ENCODE measurements at regions not wholly inside any gene's neighbourhood (a gene's known extent, or its start where the extent isn't known, plus 50 kb on each side); places are given as distances from the start of the nearest gene placed in this dataset.
"Not testable (repeated sequence)": the region's sequence is repeated elsewhere in the genome, so short reads cannot be mapped to it uniquely, and the experiment has no call there.

- peaks cover 0 to 7% (median 2%) of the 10 kb centered on the region in 4 experiments for H3K27me3 ChIP-seq (replicated peaks in 1 of 4; ENCODE audit: control extremely low read depth in 1 of 4, control insufficient read depth in 3 of 4, insufficient read depth in 4 of 4, low read length in 3 of 4)
- H3K4me1 Mint-ChIP-seq, result no peaks in the 10 kb centered on the region
- no peaks in the 10 kb centered on the region for H3K36me3 ChIP-seq (replicated peaks in 1 of 2; ENCODE audit: control extremely low read depth in 1 of 2, control insufficient read depth in 1 of 2, extremely low read depth in 1 of 2, insufficient read depth in 2 of 2, low read length in 1 of 2)
- no peak for TF ChIP-seq EZH2 (IDR thresholded peaks at IDR 0.05; ENCODE audit: borderline replicate concordance, insufficient read depth, low read depth, low read length, poor library complexity, severe bottlenecking)
- no peak for TF ChIP-seq CTCF (IDR thresholded peaks at IDR 0.05)
- peaks cover 0 to 9% (median 0%) of the 10 kb centered on the region in 3 donors for H3K9me3 ChIP-seq (ENCODE audit: control extremely low read depth in 1 of 3, control insufficient read depth in 2 of 3, insufficient read depth in 1 of 3, low read length in 2 of 3)
- intact Hi-C loops (cut with micrococcal nuclease), result no loop called here
- POLR2A ChIA-PET, result no interaction called here
- H3K27ac Mint-ChIP-seq, result no peak overlapping the region
- H3K4me1 ChIP-seq (ENCODE audit: control insufficient read depth in 2 of 2, insufficient read depth in 2 of 2, low read length in 2 of 2), result no peaks in the 10 kb centered on the region
- H3K27me3 Mint-ChIP-seq, result peaks cover 66% of the 10 kb centered on the region
- H2AFZ ChIP-seq (ENCODE audit: insufficient read depth, low read depth, low read length, poor library complexity, severe bottlenecking), result no peak overlapping the region
- no peak overlapping the region for H3K4me3 ChIP-seq (ENCODE audit: control extremely low read depth in 1 of 5, extremely low read depth in 1 of 5, insufficient read depth in 1 of 5, low read depth in 2 of 5, low read length in 4 of 5)
- no peak overlapping the region for H3K9ac ChIP-seq (ENCODE audit: low read length)
- ATAC-seq (ENCODE audit: low read depth) (no peak), DNase-seq (no peak)
- H3K79me2 ChIP-seq (ENCODE audit: control insufficient read depth, insufficient read depth, low read length), result no peaks in the 10 kb centered on the region
- no peaks in the 10 kb centered on the region for H4K20me1 ChIP-seq (ENCODE audit: control insufficient read depth, insufficient read depth, low read length, poor library complexity, severe bottlenecking)
- CTCF ChIA-PET, result no interaction called here
- no peak overlapping the region for H3K27ac ChIP-seq (ENCODE audit: low read length in 2 of 2)
- no peak overlapping the region for H3K4me3 Mint-ChIP-seq
- H3K9me3 Mint-ChIP-seq (ENCODE audit: insufficient read depth), result peaks cover 2% of the 10 kb centered on the region
- WGBS (ENCODE audit: insufficient coverage), result 75% methylated on average over 6 of the region's 6 CpGs
- H3K4me2 ChIP-seq (replicated peaks; ENCODE audit: low read depth, low read length, poor library complexity, severe bottlenecking), result no peak overlapping the region
These were observed 71.1 kb upstream of the RPL38 start for GRCh38 chr17:74132354-74132753.

- H3K9ac ChIP-seq (ENCODE audit: low read length), result no peak overlapping the region
- ChIA-PET POLR2A (no interaction called here), CTCF (no interaction called here)
- H3K4me3 Mint-ChIP-seq, result no peak overlapping the region
- H3K27me3 ChIP-seq (replicated peaks in 1 of 4; ENCODE audit: control extremely low read depth in 1 of 4, control insufficient read depth in 3 of 4, insufficient read depth in 4 of 4, low read length in 3 of 4), result peaks cover 0 to 7% (median 2%) of the 10 kb centered on the region in 4 experiments
- intact Hi-C loops (cut with micrococcal nuclease), result no loop called here
- H3K27me3 Mint-ChIP-seq, result peaks cover 62% of the 10 kb centered on the region
- no peak overlapping the region for H3K4me2 ChIP-seq (replicated peaks; ENCODE audit: low read depth, low read length, poor library complexity, severe bottlenecking)
- H3K36me3 ChIP-seq (replicated peaks in 1 of 2; ENCODE audit: control extremely low read depth in 1 of 2, control insufficient read depth in 1 of 2, extremely low read depth in 1 of 2, insufficient read depth in 2 of 2, low read length in 1 of 2), result no peaks in the 10 kb centered on the region
- no peak overlapping the region for H2AFZ ChIP-seq (ENCODE audit: insufficient read depth, low read depth, low read length, poor library complexity, severe bottlenecking)
- H3K4me1 Mint-ChIP-seq, result no peaks in the 10 kb centered on the region
- no peaks in the 10 kb centered on the region for H3K4me1 ChIP-seq (ENCODE audit: control insufficient read depth in 2 of 2, insufficient read depth in 2 of 2, low read length in 2 of 2)
- no peak for TF ChIP-seq CTCF (IDR thresholded peaks at IDR 0.05)
- no peak for TF ChIP-seq EZH2 (IDR thresholded peaks at IDR 0.05; ENCODE audit: borderline replicate concordance, insufficient read depth, low read depth, low read length, poor library complexity, severe bottlenecking)
- no peak for ATAC-seq (ENCODE audit: low read depth)
- no peak overlapping the region for H3K27ac Mint-ChIP-seq
- H3K4me3 ChIP-seq (ENCODE audit: control extremely low read depth in 1 of 5, extremely low read depth in 1 of 5, insufficient read depth in 1 of 5, low read depth in 2 of 5, low read length in 4 of 5), result no peak overlapping the region
- peaks cover 0 to 9% (median 1%) of the 10 kb centered on the region in 3 donors for H3K9me3 ChIP-seq (ENCODE audit: control extremely low read depth in 1 of 3, control insufficient read depth in 2 of 3, insufficient read depth in 1 of 3, low read length in 2 of 3)
- H3K9me3 Mint-ChIP-seq (ENCODE audit: insufficient read depth), result no peaks in the 10 kb centered on the region
- no peaks in the 10 kb centered on the region for H4K20me1 ChIP-seq (ENCODE audit: control insufficient read depth, insufficient read depth, low read length, poor library complexity, severe bottlenecking)
- WGBS (ENCODE audit: insufficient coverage), result 94% methylated on average over 19 of the region's 22 CpGs
- H3K27ac ChIP-seq (ENCODE audit: low read length in 2 of 2), result no peak overlapping the region
- H3K79me2 ChIP-seq (ENCODE audit: control insufficient read depth, insufficient read depth, low read length), result no peaks in the 10 kb centered on the region
- DNase-seq, result no peak
These were observed 69.7 kb upstream of the RPL38 start for GRCh38 chr17:74133740-74134139.

- CTCF ChIA-PET; ATAC-seq (ENCODE audit: low read depth): not testable (repeated sequence)
These were observed 69.2 kb upstream of the RPL38 start for GRCh38 chr17:74134234-74134633.

More at GRCh38 chr17:74134234-74134633, 69.2 kb upstream of the RPL38 start:
- H3K9me3 ChIP-seq (ENCODE audit: control extremely low read depth in 1 of 3, control insufficient read depth in 2 of 3, insufficient read depth in 1 of 3, low read length in 2 of 3); H3K4me3 Mint-ChIP-seq; H2AFZ ChIP-seq (ENCODE audit: insufficient read depth, low read depth, low read length, poor library complexity, severe bottlenecking); POLR2A ChIA-PET; H3K9me3 Mint-ChIP-seq (ENCODE audit: insufficient read depth); H3K4me1 Mint-ChIP-seq; H3K4me2 ChIP-seq (replicated peaks; ENCODE audit: low read depth, low read length, poor library complexity, severe bottlenecking); H4K20me1 ChIP-seq (ENCODE audit: control insufficient read depth, insufficient read depth, low read length, poor library complexity, severe bottlenecking); H3K27ac ChIP-seq (ENCODE audit: low read length in 2 of 2); H3K79me2 ChIP-seq (ENCODE audit: control insufficient read depth, insufficient read depth, low read length); H3K9ac ChIP-seq (ENCODE audit: low read length); H3K27me3 ChIP-seq (replicated peaks in 1 of 4; ENCODE audit: control extremely low read depth in 1 of 4, control insufficient read depth in 3 of 4, insufficient read depth in 4 of 4, low read length in 3 of 4); H3K4me1 ChIP-seq (ENCODE audit: control insufficient read depth in 2 of 2, insufficient read depth in 2 of 2, low read length in 2 of 2); H3K36me3 ChIP-seq (replicated peaks in 1 of 2; ENCODE audit: control extremely low read depth in 1 of 2, control insufficient read depth in 1 of 2, extremely low read depth in 1 of 2, insufficient read depth in 2 of 2, low read length in 1 of 2); H3K4me3 ChIP-seq (ENCODE audit: control extremely low read depth in 1 of 5, extremely low read depth in 1 of 5, insufficient read depth in 1 of 5, low read depth in 2 of 5, low read length in 4 of 5); DNase-seq; H3K27ac Mint-ChIP-seq; intact Hi-C loops (cut with micrococcal nuclease): not testable (repeated sequence)
- peaks cover 62% of the 10 kb centered on the region for H3K27me3 Mint-ChIP-seq
- 100% methylated on average over 4 of the region's 5 CpGs for WGBS (ENCODE audit: insufficient coverage)

All from B cell (primary cell).